Uterus (tissue), 2 donors: ENCODE measurements at regions not wholly inside any gene's neighbourhood (a gene's known extent, or its start where the extent isn't known, plus 50 kb on each side); places are given as distances from the start of the nearest gene placed in this dataset.

Source experiments
- CTCF ChIP-seq, 4 experiments: fragments of 200-600 bp in 2 of 4; fragments of 450-650 bp in 2 of 4; sonication (generic) in 2 of 4; IDR thresholded peaks; one replicate each; pipeline ENCODE4 v1.5.1; 2016 to 2019; ENCODE audit warnings: antibody characterized with exemption in 4 of 4, mild to moderate bottlenecking in 2 of 4, moderate library complexity in 1 of 4
- POLR2A ChIP-seq, 2 donors: fragments of 450-650 bp; IDR thresholded peaks; one replicate each; pipeline ENCODE4 v1.6.1; 2016; ENCODE audit warnings: antibody characterized with exemption in 2 of 2, mild to moderate bottlenecking in 1 of 2, moderate library complexity in 1 of 2

DNA sequence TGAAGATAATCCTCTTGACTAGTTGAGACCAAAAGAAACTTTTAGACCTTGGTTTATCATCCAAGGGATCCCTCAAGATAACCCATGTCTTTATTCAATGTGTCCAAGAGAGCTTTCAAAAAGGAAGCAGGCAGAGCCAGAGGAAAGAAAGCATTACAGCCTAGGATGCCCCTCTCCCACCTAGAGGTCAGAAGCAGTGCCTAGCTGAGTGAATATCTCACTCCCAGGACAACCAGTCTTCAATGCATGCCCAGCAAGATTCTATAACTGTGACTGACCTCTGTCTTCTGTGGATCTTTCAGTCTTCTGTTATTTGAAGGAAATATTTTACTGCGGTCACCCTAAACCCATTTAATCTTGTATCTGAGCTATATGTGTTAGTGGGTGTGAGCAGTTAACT lies 537.2 kb upstream of the CPEB2 start:
- no peak for TF ChIP-seq CTCF (IDR thresholded peaks at IDR 0.05)
- TF ChIP-seq POLR2A (IDR thresholded peaks at IDR 0.05), result no peak
